ENCODE measurements at regions not wholly inside any gene's neighbourhood (a gene's known extent, or its start where the extent isn't known, plus 50 kb on each side); places are given as distances from the start of the nearest gene placed in this dataset.
"Not testable (repeated sequence)": the region's sequence is repeated elsewhere in the genome, so short reads cannot be mapped to it uniquely, and the experiment has no call there.

DNA sequence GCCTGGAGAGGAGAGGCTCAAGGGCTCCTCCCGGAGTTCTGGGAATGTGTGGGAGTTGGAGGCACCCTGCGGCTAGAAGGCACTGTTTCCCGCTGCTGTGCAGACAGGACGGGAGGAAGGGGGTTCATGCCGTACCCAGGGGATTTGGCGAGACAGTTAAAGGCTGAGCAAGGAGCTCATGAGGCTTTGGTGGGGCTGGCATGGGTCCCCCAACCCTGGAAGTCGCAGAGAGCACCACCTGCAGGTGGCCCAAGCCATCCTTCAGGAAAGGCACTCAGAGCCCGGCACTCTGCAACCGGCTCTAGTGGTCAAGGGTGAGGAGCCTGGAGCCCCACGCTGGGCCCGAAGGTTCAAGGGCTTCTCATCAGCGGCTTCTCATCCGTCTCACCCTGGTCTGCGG is 138.2 kb downstream of the NPIPB11 start:
- H3K4me3 ChIP-seq (ENCODE audit: low read length); H3K27ac ChIP-seq (ENCODE audit: low read depth, low read length); H3K4me1 ChIP-seq (ENCODE audit: insufficient read depth, low read length): not testable (repeated sequence)

DNA sequence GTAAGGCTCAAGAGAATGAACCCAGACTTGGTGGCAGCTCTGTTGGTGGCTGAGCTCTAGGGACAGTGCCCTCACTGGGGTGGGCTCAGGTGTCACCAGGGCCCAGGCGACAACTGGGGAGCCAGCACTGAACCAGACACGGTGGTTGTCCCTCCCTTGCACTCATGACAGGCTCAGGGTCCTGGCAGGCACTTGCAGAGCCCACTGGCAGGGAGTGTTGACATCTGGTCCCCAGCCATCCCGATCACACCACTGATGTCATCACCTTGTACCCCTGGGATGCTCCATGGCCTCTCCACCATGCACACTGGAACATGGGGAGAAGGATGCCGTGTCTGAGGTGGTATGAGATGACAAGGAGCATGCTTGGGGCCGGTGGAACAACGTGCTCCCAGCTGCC is 138.6 kb downstream of the NPIPB11 start:
- not testable (repeated sequence) for H3K9ac ChIP-seq (ENCODE audit: low read depth, low read length); H3K27me3 ChIP-seq (ENCODE audit: insufficient read depth, low read length); H3K4me3 ChIP-seq (ENCODE audit: low read length); H3K36me3 ChIP-seq (ENCODE audit: insufficient read depth, low read length); H3K27ac ChIP-seq (ENCODE audit: low read depth, low read length); H3K4me1 ChIP-seq (ENCODE audit: insufficient read depth, low read length); H3K9me3 ChIP-seq (ENCODE audit: insufficient read depth, low read depth, low read length)
- 89% methylated on average over 6 of the region's 6 CpGs for WGBS

More for the DNA sequence above, 138.2 kb downstream of the NPIPB11 start:
- not testable (repeated sequence) for H3K9ac ChIP-seq (ENCODE audit: low read depth, low read length); H3K9me3 ChIP-seq (ENCODE audit: insufficient read depth, low read depth, low read length); H3K36me3 ChIP-seq (ENCODE audit: insufficient read depth, low read length); H3K27me3 ChIP-seq (ENCODE audit: insufficient read depth, low read length)
- 85% methylated on average over 14 of the region's 14 CpGs for WGBS

GRCh38 chr16:29267055-29267619 is 139.4 kb downstream of the NPIPB11 start:
- 90% methylated on average over 14 of the region's 16 CpGs for WGBS
- H3K9ac ChIP-seq (ENCODE audit: low read depth, low read length) = not testable (repeated sequence)

DNA sequence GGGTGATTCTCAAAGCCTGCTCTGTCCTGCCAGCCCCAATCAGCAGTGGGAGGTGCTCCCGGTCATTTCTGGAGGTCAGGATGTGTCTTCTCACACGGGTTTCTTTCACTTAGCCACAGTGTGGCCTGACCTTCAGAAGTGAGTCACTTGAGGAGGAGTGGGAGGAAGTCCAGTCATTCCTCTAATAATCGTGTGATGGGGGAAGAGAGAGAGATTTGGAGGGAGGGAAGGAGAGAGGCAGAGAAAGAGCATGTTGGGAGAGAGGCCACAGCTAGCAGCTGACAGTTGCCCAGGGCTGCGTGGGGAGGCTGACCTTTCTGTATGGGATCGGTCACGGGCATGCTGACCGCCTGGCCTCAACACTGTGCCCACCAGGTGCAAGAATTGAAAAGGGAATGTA is 139.9 kb downstream of the NPIPB11 start:
- not testable (repeated sequence) for H3K27ac ChIP-seq (ENCODE audit: low read depth, low read length)
- WGBS = 85% methylated on average over 6 of the region's 7 CpGs

More at GRCh38 chr16:29267055-29267619, 139.4 kb downstream of the NPIPB11 start:
- H3K27ac ChIP-seq (ENCODE audit: low read depth, low read length); H3K36me3 ChIP-seq (ENCODE audit: insufficient read depth, low read length); H3K4me1 ChIP-seq (ENCODE audit: insufficient read depth, low read length); H3K9me3 ChIP-seq (ENCODE audit: insufficient read depth, low read depth, low read length); H3K4me3 ChIP-seq (ENCODE audit: low read length); H3K27me3 ChIP-seq (ENCODE audit: insufficient read depth, low read length): not testable (repeated sequence)

GRCh38 chr16:29265255-29265853 is 141.2 kb downstream of the NPIPB11 start:
- not testable (repeated sequence) for H3K36me3 ChIP-seq (ENCODE audit: insufficient read depth, low read length); H3K4me3 ChIP-seq (ENCODE audit: low read length); H3K9ac ChIP-seq (ENCODE audit: low read depth, low read length); H3K9me3 ChIP-seq (ENCODE audit: insufficient read depth, low read depth, low read length); H3K27me3 ChIP-seq (ENCODE audit: insufficient read depth, low read length); H3K27ac ChIP-seq (ENCODE audit: low read depth, low read length); H3K4me1 ChIP-seq (ENCODE audit: insufficient read depth, low read length)
- 90% methylated on average over 3 of the region's 9 CpGs for WGBS

More for the DNA sequence above, 139.9 kb downstream of the NPIPB11 start:
- not testable (repeated sequence) for H3K36me3 ChIP-seq (ENCODE audit: insufficient read depth, low read length); H3K9ac ChIP-seq (ENCODE audit: low read depth, low read length); H3K4me1 ChIP-seq (ENCODE audit: insufficient read depth, low read length); H3K4me3 ChIP-seq (ENCODE audit: low read length); H3K9me3 ChIP-seq (ENCODE audit: insufficient read depth, low read depth, low read length); H3K27me3 ChIP-seq (ENCODE audit: insufficient read depth, low read length)

GRCh38 chr16:29264080-29264837 is 142.3 kb downstream of the NPIPB11 start:
- H3K36me3 ChIP-seq (ENCODE audit: insufficient read depth, low read length); H3K4me1 ChIP-seq (ENCODE audit: insufficient read depth, low read length); H3K9ac ChIP-seq (ENCODE audit: low read depth, low read length); H3K4me3 ChIP-seq (ENCODE audit: low read length); H3K9me3 ChIP-seq (ENCODE audit: insufficient read depth, low read depth, low read length); H3K27me3 ChIP-seq (ENCODE audit: insufficient read depth, low read length); H3K27ac ChIP-seq (ENCODE audit: low read depth, low read length): not testable (repeated sequence)
- 88% methylated on average over 6 of the region's 11 CpGs for WGBS

DNA sequence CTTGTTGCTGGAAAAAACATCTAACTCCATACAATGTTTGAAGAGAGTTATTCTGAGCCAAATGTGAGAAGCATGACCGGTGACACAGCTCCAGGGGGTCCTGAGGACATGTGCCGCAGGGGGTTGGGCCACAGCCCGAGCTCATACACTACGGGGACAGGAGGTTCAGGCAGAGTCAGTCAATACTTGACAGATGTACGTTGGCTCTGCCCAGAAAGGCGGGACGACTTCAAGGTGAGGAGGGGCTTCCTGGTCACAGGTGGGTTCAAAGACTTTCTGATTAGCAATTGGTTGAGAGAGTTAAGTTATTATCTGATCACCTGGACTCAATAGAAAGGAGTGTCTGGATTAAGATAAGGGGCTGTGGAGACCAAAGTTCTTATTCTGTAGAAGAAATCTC is 143.8 kb downstream of the NPIPB11 start:
- not testable (repeated sequence) for H3K9me3 ChIP-seq (ENCODE audit: insufficient read depth, low read depth, low read length); H3K27me3 ChIP-seq (ENCODE audit: insufficient read depth, low read length); H3K4me1 ChIP-seq (ENCODE audit: insufficient read depth, low read length); H3K9ac ChIP-seq (ENCODE audit: low read depth, low read length); H3K27ac ChIP-seq (ENCODE audit: low read depth, low read length); H3K36me3 ChIP-seq (ENCODE audit: insufficient read depth, low read length); H3K4me3 ChIP-seq (ENCODE audit: low read length)
- WGBS = 87% methylated on average over 7 of the region's 7 CpGs

DNA sequence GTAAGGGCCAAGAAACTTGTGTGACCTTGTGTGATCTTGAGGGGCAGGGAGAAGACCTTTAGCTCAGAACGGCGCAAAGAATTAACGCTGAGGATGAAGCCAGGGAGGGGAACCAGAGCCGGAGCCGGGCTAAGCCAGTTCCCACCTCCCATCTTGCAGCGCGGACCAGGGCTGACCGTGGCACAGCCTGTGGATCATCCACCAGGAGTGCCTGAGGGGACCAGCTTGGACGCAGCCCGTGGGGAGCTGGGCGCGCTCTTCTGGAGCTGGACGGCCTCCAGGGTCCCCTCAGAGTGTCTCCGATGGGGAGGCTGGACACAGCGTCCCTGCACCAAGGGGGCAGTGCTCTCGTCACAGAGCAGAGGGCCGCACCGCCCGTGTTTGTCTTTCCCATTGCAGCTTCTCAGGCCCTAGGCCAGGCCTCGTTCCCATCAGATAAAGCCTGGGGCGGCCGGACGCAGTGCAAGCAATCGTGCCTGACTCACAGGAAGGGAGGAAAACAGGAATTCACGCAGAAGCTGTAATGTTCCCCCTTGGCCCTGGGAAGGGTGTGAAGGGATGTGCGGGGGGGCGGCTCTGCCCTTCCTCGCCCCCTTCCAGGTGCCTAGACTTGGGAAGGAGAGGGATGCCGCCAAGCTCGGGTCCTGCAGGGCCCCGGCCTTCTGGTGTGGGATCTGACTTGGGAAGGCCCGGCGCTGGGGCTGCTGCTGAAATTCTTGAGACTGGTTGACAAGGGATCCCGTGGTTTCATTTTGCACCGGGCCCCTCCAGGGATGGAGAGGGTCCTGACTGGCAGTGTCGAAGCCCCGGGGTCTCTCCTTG is 144.9 kb downstream of the NPIPB11 start:
- H3K9ac ChIP-seq (ENCODE audit: low read depth, low read length); H3K36me3 ChIP-seq (ENCODE audit: insufficient read depth, low read length); H3K4me3 ChIP-seq (ENCODE audit: low read length); H3K27me3 ChIP-seq (ENCODE audit: insufficient read depth, low read length); H3K9me3 ChIP-seq (ENCODE audit: insufficient read depth, low read depth, low read length); H3K27ac ChIP-seq (ENCODE audit: low read depth, low read length); H3K4me1 ChIP-seq (ENCODE audit: insufficient read depth, low read length): not testable (repeated sequence)
- 88% methylated on average over 28 of the region's 37 CpGs for WGBS

DNA sequence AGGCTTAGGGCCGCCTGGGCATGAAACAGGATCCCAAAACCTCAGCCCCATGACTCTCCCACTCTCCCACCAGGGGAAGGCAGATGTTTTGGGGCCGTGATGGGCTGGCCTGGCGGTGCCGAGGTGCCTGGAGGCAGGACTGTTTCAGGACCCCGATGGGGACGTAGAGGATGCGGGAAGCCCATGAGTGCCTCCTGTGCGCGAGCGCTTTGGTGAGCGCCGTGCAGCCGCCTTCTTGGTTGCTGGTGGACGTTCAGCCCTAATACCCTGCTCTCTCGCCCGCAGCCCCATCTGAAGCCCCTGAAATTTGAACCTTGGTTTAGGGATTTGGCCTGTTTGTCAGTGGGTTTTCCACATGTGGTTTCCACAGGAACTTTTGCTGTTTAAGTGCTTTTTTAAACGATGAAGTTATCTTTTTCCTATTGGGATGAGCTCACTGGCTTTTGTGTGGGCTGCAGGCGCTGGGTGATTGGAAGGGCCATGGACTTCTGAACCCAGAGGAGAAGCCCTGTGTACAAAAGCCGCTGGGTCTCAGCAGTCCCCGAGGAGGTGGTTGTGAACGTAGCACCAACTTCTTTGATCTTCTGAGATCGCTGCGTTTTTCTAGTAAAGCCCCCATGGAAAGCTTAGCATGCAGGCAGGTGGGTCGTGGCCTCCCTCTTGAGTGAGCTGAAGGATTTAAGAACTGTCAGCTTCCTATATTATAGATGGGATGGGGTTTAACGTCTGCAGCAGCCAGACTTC is 145.7 kb downstream of the NPIPB11 start:
- H3K36me3 ChIP-seq (ENCODE audit: insufficient read depth, low read length); H3K9me3 ChIP-seq (ENCODE audit: insufficient read depth, low read depth, low read length); H3K4me1 ChIP-seq (ENCODE audit: insufficient read depth, low read length); H3K4me3 ChIP-seq (ENCODE audit: low read length); H3K27ac ChIP-seq (ENCODE audit: low read depth, low read length); H3K9ac ChIP-seq (ENCODE audit: low read depth, low read length); H3K27me3 ChIP-seq (ENCODE audit: insufficient read depth, low read length): not testable (repeated sequence)
- 90% methylated on average over 24 of the region's 25 CpGs for WGBS

GRCh38 chr16:29259635-29260457 is 146.7 kb downstream of the NPIPB11 start:
- H3K9me3 ChIP-seq (ENCODE audit: insufficient read depth, low read depth, low read length); H3K27ac ChIP-seq (ENCODE audit: low read depth, low read length); H3K27me3 ChIP-seq (ENCODE audit: insufficient read depth, low read length); H3K4me1 ChIP-seq (ENCODE audit: insufficient read depth, low read length); H3K4me3 ChIP-seq (ENCODE audit: low read length); H3K36me3 ChIP-seq (ENCODE audit: insufficient read depth, low read length); H3K9ac ChIP-seq (ENCODE audit: low read depth, low read length): not testable (repeated sequence)
- 92% methylated on average over 22 of the region's 25 CpGs for WGBS
